ENCODE measurements at regions not wholly inside any gene's neighbourhood (a gene's known extent, or its start where the extent isn't known, plus 50 kb on each side); places are given as distances from the start of the nearest gene placed in this dataset.
"Not testable (repeated sequence)": the region's sequence is repeated elsewhere in the genome, so short reads cannot be mapped to it uniquely, and the experiment has no call there.

GRCh38 chr3:139136469-139137202, 91.9 kb upstream of the PRR23C start:
- DNase-seq = no peak

- DNase-seq = no peak
Measured at GRCh38 chr3:139140553-139140952, 95.9 kb upstream of the PRR23C start.

- not testable (repeated sequence) for DNase-seq
Measured at GRCh38 chr3:139145980-139146379, 101.3 kb upstream of the PRR23C start.

DNA sequence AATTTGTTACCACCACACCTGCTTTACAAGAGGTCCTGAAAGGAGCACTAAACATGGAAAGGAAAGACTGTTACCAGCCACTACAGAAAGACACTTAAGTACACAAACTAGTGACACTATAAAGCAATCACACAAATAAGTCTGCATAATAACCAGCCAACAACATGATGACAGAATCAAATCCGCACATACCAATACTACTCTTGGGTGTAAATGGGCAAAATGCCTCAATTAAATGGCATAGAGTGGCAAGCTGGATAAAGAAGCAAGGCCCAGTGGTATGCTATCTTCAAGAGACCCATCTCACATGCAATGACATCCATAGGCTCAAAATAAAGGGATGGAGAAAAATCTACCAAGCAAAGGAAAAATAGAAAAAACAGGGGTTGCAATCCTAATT, 106.8 kb upstream of the PRR23C start:
- no peak for DNase-seq

DNA sequence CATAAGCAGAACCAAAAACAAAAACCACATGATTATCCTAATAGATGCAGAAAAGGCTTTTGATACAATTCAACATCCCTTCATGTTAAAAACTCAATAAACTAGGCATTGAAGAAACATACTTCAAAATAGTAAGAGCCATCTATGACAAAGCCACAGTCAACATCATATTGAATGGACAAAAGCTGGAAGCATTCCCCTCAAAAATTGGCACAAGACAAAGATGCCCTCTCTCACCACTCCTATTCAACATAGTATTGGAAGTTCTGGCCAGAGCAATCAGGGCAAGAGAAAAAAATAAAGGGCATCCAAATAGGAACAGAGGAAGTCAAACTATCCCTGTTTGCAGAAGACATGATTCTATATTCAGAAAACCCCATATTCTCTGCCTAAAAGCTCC, 108.7 kb upstream of the PRR23C start:
- not testable (repeated sequence) for DNase-seq

GRCh38 chr3:139157161-139157932, 112.7 kb upstream of the PRR23C start:
- no peak for DNase-seq

DNA sequence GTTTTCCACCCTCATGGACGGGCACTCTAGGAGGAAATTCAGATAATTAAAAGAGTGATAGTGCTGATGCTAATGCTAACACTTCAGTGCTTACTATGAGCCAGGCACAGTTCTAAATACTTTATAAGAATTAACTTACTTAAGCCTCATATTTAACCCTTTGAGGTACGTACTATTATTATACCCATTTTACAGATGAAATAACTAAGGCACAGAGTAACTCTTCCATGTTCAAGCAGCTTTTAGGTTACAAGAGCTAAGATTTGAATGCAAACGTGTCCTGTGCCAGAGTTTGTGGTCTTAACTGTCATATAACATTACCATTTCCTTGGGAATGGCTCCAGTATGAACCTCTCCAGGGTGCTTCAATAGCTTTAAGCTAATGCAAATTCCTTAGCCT, 114.7 kb upstream of the PRR23C start:
- no peak for DNase-seq

DNA sequence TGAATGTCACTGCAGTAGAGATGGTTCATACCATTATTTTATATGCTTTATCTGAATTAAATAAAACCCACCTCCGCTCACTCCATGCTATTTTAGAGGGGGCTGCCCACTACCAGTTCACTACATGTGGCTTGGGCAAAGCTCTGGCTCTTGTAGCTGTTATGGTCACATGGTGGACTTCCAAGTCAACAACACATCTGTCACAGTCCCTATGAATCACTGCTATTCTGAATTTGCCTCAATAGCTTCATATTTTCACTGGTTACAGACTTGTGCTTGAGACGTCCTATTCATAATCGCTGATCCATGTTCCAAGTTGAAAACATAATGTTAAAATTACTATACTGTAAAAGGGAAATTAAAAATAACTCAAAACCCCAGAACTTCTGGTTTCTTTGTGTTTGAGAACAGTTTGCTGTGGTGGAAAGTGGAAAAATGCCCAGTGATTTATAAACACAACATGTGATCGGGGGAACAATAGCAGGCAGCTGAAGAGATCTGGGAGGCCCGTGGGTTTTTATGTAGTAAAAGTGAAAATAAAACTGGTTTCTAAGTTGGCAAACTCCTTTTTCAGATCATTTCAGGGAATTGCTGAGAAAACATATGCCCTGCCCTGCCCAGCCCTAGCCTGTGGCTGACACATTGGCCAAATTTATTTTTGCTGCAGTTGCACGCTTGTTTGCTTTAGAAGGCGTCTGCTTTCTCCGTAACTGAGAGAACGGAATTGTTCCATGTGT, 128.8 kb upstream of the PRR23C start:
- no peak for DNase-seq

DNA sequence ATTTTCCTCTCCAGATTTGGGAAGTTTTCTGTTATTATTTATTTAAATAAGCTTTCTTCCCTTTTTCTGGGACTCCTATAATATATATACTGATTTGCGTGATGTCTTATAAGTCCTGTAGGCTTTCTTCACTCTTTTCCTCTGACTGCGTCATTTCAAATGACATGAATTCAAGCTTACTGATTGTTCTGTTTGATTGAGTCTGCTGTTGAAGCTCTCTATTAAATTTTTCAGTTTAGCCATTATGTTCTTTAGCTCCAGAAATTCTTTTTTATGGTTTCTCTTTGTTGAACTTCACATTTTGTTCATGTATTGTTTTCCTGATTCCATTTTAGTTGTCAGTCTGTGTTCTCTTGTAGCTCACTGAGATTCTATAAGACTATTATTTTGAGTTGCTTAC, 135.8 kb upstream of the PRR23C start:
- DNase-seq = no peak

- DNase-seq = no peak
Measured at GRCh38 chr3:139182143-139182542, 137.5 kb upstream of the PRR23C start.

GRCh38 chr3:139182598-139182997, 137.9 kb upstream of the PRR23C start:
- DNase-seq = no peak

DNA sequence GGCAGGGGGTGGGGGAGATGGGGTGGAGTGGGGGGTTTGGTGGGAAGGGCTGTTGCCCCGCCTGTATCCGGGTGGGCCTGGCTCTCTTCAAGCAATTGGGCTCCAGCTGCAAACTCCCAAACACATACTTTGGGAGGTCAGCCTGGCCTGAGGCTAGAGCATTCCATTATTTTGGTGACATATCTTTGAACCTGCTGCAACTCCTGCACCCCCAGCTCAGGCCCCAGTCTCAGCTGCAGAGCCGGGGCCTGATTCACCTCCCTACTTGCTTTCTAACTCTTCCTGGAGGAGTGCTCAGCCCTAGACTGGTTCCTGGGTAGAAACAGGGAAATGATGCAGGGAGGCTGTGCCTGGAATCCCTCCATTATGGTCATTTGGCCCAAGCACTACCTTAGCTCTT, 140.8 kb upstream of the PRR23C start:
- no peak for DNase-seq

- DNase-seq = no peak
Measured at GRCh38 chr3:139187154-139187553, 142.5 kb upstream of the PRR23C start.

GRCh38 chr3:139187648-139188047, 143.0 kb upstream of the PRR23C start:
- DNase-seq = no peak

- no peak for DNase-seq
Measured at GRCh38 chr3:139189943-139190342, 145.3 kb upstream of the PRR23C start.

- not testable (repeated sequence) for DNase-seq
Measured at GRCh38 chr3:139194421-139194820, 149.4 kb upstream of the MRPS22 start.

DNA sequence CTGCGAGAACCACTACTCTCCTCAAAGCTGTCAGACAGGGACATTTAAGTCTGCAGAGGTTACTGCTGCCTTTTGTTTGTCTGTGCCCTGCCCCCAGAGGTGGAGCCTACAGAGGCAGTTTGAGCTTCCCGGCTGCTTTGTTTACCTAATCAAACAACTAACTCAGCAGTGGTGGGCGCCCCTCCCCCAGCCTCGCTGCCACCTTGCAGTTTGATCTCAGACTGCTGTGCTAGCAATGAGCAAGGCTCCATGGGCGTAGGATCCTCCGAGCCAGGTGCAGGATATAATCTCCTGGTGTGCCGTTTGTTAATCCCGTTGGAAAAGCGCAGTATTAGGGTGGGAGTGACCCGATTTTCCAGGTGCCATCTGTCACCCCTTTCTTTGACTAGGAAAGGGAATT, 147.7 kb upstream of the MRPS22 start:
- DNase-seq = not testable (repeated sequence)

DNA sequence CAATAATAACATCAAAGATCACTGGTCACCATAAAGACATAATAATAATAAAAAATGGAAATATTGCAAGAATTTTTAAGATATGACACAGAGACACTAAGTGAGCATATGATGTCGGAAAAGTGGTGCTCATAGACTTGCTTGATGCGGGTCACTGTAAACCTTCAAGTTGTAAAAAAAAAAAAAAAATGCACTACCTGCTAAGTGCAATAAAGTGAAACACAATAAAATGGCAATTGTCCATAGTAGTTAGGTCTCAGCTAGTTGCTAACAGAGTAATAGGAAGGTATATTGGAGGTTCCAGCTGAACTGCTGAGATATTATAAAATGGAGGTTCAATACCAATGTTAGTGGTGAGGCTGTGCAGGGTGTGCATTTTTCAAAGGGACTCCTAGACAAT, 146.6 kb upstream of the MRPS22 start:
- no peak for DNase-seq

GRCh38 chr3:139198186-139198585, 145.6 kb upstream of the MRPS22 start:
- DNase-seq = no peak

DNA sequence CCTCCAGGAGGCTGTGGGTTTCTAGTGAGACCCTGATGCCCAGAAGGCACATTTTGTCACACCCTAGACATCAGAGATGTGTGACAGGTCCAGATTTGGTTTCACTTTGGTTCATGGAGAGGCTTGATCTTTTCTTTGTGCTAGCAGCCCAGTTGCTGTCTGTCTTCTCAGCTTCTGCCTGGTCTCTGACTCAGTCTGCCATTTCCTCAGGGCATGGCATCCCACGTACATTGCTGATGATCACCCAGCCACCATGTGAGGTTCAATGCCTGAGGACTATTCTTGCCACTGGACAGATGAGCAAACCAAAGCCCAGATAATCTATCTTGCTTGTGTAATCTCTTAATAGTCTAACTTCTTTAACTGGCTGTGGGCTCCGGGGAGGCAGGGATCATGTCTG, 144.9 kb upstream of the MRPS22 start:
- DNase-seq = no peak

- no peak for DNase-seq
Measured at GRCh38 chr3:139199421-139200010, 144.3 kb upstream of the MRPS22 start.

DNA sequence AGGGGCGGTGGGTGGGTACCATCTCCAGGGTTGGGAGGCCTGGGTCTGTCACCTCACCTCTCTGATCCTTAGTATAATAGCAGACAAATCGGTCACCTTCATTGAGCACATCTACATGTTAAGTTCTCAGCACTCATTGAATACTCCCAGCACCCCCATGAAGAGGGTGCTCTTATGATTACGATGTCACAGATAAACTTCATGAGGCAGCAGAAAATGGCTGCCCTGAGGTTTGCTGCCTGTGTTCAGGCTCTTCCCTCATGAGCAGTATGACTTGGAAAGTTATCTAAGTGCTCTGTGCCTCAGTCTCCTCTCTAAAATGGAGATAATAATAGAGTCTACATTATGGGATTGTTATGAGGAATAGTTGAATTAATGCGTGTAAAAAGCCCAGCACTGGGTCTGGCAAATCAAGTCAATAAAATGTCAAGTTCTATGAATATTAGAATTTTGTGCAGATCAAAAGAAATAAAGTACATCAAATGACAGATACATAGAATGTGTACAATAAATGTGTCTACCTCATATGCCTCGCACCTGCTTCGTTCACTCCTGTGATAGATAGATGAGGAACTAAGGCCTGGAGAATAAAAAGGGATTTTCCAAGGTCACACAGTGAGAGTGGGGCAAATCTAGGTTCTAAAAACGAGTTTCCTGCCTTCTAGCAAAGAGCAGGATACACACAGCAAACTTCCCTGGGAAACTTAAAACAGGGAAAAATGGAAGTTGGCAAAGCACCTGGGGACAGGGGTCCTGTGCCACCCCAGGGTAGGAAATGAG, 142.2 kb upstream of the MRPS22 start:
- no peak for DNase-seq
